Urothelium cell line (cell line): ENCODE measurements at regions not wholly inside any gene's neighbourhood (a gene's known extent, or its start where the extent isn't known, plus 50 kb on each side); places are given as distances from the start of the nearest gene placed in this dataset.
A peak's percentile ranks its signal among the peaks of the same experiment; 100 is the strongest.

Experiments
- DNase-seq: peaks from one replicate; pipeline ENCODE4 v3.0.0; 2011; ENCODE audit warnings: low spot score, mixed read lengths
- FAIRE-seq: peaks from 2 replicates; lab custom pipeline; 2011; peaks lifted over from hg19 to GRCh38; lab: Jason Lieb, UNC

- FAIRE-seq (no peak), DNase-seq (no peak)
Observed at GRCh38 chrX:97666890-97667289, 783.2 kb downstream of the RPA4 start.

DNA sequence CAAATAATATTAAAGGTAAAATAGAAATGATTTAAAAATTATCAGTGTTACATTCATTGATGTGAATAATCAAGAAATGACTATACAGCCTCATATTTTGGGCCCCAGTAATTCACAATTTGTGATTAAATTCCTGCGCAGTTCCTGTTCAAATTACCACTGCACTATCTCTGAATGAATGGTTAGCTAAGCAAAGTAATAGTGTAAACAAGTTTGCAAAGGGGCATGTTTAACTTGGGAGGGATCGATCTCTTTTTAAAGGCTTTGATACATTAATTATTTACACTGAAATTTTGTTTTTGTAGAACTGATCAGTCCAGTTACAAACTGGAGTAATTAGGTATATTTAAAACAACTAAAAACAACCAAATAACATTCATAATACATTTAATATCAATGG is 784.4 kb downstream of the RPA4 start:
- DNase-seq, result no peak
- no peak for FAIRE-seq

- no peak for DNase-seq
- FAIRE-seq, result no peak
Observed at GRCh38 chrX:97672138-97672537, 788.4 kb downstream of the RPA4 start.

GRCh38 chrX:97672608-97673007 is 788.9 kb downstream of the RPA4 start:
- DNase-seq (no peak), FAIRE-seq (no peak)

DNA sequence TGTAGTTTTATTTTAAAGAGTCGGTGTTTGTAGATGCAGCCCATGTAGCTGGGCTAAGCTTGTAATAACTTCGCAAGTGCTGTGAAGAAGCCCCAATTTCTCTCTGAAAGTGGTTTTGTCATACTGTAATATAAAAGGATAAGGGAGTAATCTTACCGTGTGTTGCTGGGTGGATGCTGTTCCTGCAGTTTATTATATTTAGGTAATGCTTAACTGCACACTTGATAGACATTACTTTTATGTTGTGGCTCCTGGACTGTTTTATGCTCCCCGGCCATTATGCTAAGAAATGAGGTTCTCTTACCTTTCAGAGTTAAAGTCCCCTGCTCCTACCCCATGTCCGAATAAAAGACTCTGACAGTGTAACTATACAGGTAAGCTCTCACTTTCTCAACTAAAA is 789.4 kb downstream of the RPA4 start:
- no peak for DNase-seq
- FAIRE-seq, result no peak

DNA sequence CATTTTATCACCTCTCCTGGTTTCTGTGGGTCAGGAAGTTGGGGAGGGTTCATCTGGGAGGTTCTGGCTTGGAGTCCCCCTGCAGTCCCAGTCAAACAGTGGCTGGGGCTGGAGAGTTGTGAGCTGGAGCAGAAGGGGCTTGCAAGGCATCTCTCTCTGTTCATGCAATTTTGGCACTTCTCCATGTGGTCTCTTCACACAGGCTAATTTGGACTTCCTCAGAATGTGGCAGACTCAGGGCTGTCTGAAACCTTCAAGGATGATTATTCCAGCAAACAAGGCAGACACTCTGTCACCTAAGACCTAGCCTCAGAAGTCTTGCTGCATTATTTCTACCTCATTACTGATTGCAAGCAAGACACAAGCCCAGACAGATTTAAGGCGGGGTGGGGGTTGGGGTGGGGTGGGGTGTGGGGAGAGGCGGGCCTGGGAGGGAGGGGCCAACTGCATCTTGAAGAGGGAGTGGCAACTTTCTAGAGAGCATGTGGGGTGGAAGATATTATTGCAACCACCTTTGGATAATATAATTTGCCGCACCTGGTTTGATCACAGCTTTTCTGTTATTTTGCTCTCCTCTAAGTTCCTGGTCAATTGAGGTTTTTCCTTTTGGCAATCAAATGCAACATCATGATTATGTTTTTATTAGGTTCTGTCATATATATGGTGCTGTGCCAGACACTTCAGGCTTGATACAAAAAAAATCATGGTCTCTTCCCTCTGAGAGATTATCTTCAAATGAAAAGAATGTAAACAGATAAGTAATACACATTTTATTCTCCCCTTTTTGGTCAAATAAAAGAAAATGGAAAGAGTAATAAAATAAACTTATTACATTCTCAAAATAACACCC is 799.5 kb downstream of the RPA4 start:
- FAIRE-seq, result no peak
- DNase-seq, result no peak

DNA sequence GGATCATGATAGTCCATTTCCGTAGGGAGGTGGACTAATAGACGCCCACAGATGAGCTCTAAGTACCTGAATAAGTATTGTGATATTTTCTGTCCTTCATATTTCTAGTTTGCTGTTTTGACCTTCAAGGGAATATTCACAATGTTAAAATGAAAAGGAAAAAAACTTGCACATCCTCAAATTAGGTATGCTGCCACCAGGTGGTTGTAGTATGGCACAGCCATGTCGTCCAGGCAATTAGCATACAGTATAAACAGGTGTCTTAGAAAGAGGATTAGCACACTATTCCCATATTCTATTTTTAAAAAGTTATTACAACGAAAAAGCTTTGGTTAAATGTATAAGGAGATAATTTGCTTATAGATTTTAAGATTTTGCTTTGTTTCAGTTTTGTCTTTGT is 802.0 kb downstream of the RPA4 start:
- peak; percentile 11 for DNase-seq
- no peak for FAIRE-seq

GRCh38 chrX:97691901-97692455 is 808.3 kb downstream of the RPA4 start:
- FAIRE-seq, result no peak

DNA sequence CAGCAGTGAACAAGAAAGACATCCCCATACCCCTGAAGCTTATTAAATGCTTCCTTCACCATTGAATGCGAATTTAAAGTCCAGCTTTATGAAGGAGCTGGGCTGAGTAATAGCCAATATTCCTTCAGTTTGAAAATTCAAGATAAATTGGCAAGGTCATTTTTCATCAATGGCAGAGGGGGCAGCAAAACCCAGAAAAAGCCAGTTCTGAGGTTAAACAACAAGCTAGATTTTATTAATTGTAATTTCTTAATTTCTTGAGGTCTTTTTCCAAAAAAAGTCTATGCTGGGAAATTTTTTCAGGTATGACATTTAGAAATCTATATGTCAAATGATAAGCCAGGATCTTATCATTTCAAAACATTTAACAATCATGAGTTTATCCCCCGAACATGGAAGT is 808.9 kb downstream of the RPA4 start:
- no peak for DNase-seq
- no peak for FAIRE-seq

More at GRCh38 chrX:97691901-97692455, 808.3 kb downstream of the RPA4 start:
- no peak for DNase-seq

GRCh38 chrX:97700547-97700946 is 816.8 kb downstream of the RPA4 start:
- FAIRE-seq (no peak), DNase-seq (no peak)

GRCh38 chrX:97704474-97704873 is 820.8 kb downstream of the RPA4 start:
- DNase-seq, result no peak
- no peak for FAIRE-seq

DNA sequence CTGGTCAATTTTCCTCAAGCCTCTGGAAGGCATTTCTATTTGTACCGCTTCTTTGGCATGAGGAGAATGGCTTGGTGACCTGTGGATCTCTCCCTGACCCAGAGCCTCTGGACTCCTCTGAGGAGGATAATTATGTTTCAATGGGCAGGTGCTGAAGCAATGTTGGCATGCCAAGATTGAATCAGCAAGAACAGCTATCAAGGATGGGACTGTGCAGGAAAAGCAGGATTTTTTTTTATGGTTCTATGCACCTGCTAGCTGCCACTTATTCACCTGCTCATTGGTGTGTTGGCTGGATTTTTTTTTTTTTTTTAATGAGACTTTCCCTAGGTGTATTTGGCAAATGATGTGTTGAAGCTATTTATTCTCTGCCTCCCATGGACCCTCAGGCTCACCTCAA is 821.2 kb downstream of the RPA4 start:
- FAIRE-seq (no peak), DNase-seq (no peak)

DNA sequence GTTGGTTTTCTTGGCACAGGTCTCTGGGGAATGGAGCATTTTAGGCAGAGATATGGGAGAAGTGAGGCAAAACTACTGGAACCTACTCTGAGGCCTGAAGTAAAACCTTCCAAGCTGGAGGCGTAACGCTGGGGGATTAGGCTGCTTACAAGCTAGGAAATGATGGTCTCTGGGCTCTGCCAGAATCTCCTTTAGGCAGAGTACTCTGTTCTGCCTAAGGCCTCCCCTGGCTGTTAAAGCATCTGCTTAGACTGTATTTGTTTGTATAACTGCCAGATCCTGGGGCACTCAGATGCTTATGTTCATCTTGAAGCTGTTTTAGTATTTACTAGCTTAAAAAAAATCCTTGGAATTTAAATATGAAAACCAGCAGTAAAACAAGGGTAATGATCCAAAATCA is 822.2 kb downstream of the RPA4 start:
- no peak for DNase-seq
- FAIRE-seq, result no peak

- DNase-seq (no peak), FAIRE-seq (no peak)
Observed at GRCh38 chrX:97714072-97714471, 830.4 kb downstream of the RPA4 start.

GRCh38 chrX:97728215-97728614 is 844.5 kb downstream of the RPA4 start:
- no peak for FAIRE-seq

DNA sequence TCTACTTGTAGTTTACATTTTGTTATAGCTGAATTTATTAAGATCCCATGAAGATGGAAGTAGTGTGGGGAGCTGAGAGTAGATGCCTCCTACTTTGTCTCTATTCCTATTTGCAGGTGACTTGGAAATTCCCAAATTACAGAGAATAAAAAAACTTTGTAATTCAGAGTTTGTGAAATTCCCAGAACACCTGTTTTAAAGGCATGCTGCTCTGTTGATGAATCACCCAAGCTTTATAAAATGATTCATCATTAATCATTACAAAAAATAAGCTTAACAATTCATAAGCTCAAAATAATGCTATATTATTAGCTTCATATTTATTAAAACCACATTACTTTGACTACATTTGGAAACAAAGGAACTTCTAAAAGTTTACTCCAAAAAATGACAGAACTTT is 856.3 kb downstream of the RPA4 start:
- no peak for DNase-seq
- no peak for FAIRE-seq

More at GRCh38 chrX:97728215-97728614, 844.5 kb downstream of the RPA4 start:
- no peak for DNase-seq

DNA sequence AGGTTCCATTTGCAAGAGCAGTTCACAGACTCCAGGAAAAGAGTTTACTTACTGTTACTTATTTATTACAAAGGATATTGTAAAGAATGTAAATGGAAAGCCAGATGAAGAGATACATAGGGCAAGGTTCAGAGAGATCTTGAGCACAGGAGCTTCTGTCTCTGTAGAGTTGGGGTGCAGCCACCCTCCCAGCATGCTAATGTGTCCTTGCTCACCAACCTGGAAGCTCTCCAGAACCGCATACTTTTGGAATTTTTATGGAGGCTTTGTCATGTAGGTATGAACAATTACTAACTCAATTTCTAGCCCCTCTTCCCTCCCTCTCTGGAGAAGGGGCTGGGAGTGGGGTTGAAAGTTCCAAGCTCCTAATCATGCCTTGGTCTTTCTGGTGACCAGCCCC is 857.2 kb downstream of the RPA4 start:
- FAIRE-seq (no peak), DNase-seq (peak; percentile 11)

GRCh38 chrX:97743014-97743413 is 859.3 kb downstream of the RPA4 start:
- no peak for FAIRE-seq
- DNase-seq, result no peak

DNA sequence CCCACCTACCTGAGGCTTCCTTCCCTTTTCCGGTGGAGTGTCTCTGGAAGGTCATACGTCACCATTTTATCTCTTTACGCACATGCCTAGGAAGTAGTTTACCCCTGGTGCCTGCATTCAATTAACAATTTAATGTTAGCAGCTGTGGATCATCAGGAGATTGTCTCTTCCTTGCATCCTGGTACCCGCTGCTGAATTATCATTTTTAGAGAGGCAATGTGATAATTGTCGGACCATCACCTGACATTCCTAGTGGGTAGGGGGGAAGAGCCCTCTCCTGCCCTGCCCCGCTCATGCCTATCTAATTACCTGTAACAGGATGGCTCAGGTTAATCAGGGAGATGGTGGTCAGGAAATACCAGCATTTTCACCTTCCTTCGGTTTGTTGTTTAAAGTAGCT is 863.6 kb downstream of the RPA4 start:
- FAIRE-seq (no peak), DNase-seq (no peak)

DNA sequence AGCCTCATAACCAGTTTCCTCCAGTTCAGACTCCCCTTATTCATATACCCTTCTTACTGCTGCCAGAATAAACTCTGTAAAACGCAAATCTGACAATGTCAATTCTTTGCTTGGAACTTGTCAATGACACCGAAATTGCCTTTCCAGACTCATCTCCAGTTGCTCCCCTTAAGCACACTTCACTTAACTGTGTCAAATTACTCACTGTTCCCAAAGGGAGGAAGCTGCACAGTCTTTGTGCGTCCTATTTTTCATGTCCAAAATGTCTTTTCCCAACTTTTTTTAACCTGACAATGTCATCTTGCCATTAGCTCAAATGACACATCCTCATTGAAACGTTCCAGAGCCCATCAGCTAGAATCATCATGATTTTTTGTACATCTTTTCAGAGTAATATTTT is 867.3 kb downstream of the RPA4 start:
- DNase-seq (no peak), FAIRE-seq (no peak)

DNA sequence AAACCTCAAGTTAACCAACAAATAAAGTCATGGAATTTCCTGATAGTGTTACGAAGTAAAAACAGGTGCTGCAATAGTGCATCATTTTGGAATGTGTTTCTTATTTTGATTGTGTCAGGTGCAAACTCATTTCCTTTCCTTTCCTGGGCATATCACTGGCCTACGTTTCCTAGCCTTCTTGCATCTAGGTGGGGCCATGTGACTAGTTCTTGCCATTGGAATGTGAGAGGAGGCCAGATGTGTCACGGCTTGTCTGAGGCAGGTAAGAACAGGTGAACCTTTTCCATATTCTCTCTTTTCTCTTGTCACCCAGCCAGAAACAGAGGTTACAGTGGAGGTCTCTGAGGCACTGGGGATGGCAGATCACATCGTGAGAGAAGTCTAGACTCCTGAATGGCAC is 868.0 kb downstream of the RPA4 start:
- FAIRE-seq (no peak), DNase-seq (no peak)

GRCh38 chrX:97756879-97757278 is 873.2 kb downstream of the RPA4 start:
- FAIRE-seq, result no peak
- no peak for DNase-seq

- DNase-seq (no peak), FAIRE-seq (no peak)
Observed at GRCh38 chrX:97763391-97763790, 879.7 kb downstream of the RPA4 start.
